HEK293 (cell line): ENCODE measurements at regions not wholly inside any gene's neighbourhood (a gene's known extent, or its start where the extent isn't known, plus 50 kb on each side); places are given as distances from the start of the nearest gene placed in this dataset.
A peak's percentile ranks its signal among the peaks of the same experiment; 100 is the strongest.

Experiments used
- HOXC10 ChIP-seq: sonication (generic); formaldehyde crosslinking; IDR thresholded peaks from 2 replicates; pipeline ENCODE4 v1.8.1; 2023; ENCODE audit warnings: mild to moderate bottlenecking, missing genetic modification reagents
- KLF1 ChIP-seq: fragments of 450-650 bp; formaldehyde crosslinking; IDR thresholded peaks from 2 replicates; pipeline ENCODE4 v1.5.1; 2016; ENCODE audit warnings: missing biosample characterization, missing genetic modification characterization
- KLF16 ChIP-seq: fragments of 450-650 bp; formaldehyde crosslinking; IDR thresholded peaks from 2 replicates; pipeline ENCODE4 v1.5.1; 2017; ENCODE audit warnings: missing biosample characterization, missing genetic modification characterization
- SALL2 ChIP-seq: fragments of 450-650 bp; formaldehyde crosslinking; IDR thresholded peaks from 2 replicates; pipeline ENCODE4 v1.5.0; 2017; ENCODE audit warnings: missing biosample characterization, mild to moderate bottlenecking, missing genetic modification characterization, borderline replicate concordance
- SP7 ChIP-seq: fragments of 450-650 bp; formaldehyde crosslinking; IDR thresholded peaks from 2 replicates; pipeline ENCODE4 v1.5.1; 2016; ENCODE audit warnings: missing biosample characterization, missing genetic modification characterization
- ZBTB21 ChIP-seq: fragments of 450-650 bp; formaldehyde crosslinking; IDR thresholded peaks from 2 replicates; pipeline ENCODE4 v1.5.1; 2017; ENCODE audit warnings: missing biosample characterization, missing genetic modification characterization
- ZFP69B ChIP-seq: fragments of 450-650 bp; formaldehyde crosslinking; IDR thresholded peaks from 2 replicates; pipeline ENCODE4 v1.5.1; 2016; ENCODE audit warnings: missing biosample characterization, missing genetic modification characterization
- ZNF133 ChIP-seq: fragments of 450-650 bp; formaldehyde crosslinking; IDR thresholded peaks from 2 replicates; pipeline ENCODE4 v1.5.1; 2016; ENCODE audit warnings: missing biosample characterization, missing genetic modification characterization
- ZNF184 ChIP-seq: fragments of 450-650 bp; IDR thresholded peaks from 2 replicates; pipeline ENCODE4 v1.5.1; 2018; ENCODE audit warnings: missing biosample characterization, mild to moderate bottlenecking, missing genetic modification characterization
- ZNF211 ChIP-seq: fragments of 450-650 bp; formaldehyde crosslinking; IDR thresholded peaks from 2 replicates; pipeline ENCODE4 v1.5.1; 2016; ENCODE audit warnings: low read depth, missing biosample characterization, missing genetic modification characterization
- ZNF292 ChIP-seq: fragments of 450-650 bp; formaldehyde crosslinking; IDR thresholded peaks from 2 replicates; pipeline ENCODE4 v1.5.1; 2016; ENCODE audit warnings: low read depth, missing biosample characterization, missing genetic modification characterization, borderline replicate concordance
- ZNF341 ChIP-seq: fragments of 450-650 bp; formaldehyde crosslinking; IDR thresholded peaks from 2 replicates; pipeline ENCODE4; 2016; ENCODE audit warnings: low read depth, missing biosample characterization, missing genetic modification characterization
- ZNF350 ChIP-seq: fragments of 450-650 bp; formaldehyde crosslinking; IDR thresholded peaks from 2 replicates; pipeline ENCODE4 v1.5.0; 2017; ENCODE audit warnings: missing biosample characterization, mild to moderate bottlenecking, missing genetic modification characterization
- ZNF530 ChIP-seq: fragments of 450-650 bp; formaldehyde crosslinking; IDR thresholded peaks from 2 replicates; pipeline ENCODE4 v1.5.1; 2016; ENCODE audit warnings: low read depth, missing biosample characterization, missing genetic modification characterization
- ZNF600 ChIP-seq: fragments of 450-650 bp; formaldehyde crosslinking; IDR thresholded peaks from 2 replicates; pipeline ENCODE4 v1.5.1; 2016; ENCODE audit warnings: missing biosample characterization, missing genetic modification characterization
- ZNF677 ChIP-seq: fragments of 450-650 bp; IDR thresholded peaks from 2 replicates; pipeline ENCODE4 v1.5.0; 2018; ENCODE audit warnings: missing biosample characterization, mild to moderate bottlenecking, missing genetic modification characterization, moderate library complexity
- ZNF701 ChIP-seq: fragments of 450-650 bp; formaldehyde crosslinking; IDR thresholded peaks from 2 replicates; pipeline ENCODE4 v1.5.1; 2016; ENCODE audit warnings: missing biosample characterization, missing genetic modification characterization
- ZNF792 ChIP-seq: fragments of 450-650 bp; formaldehyde crosslinking; IDR thresholded peaks from 2 replicates; pipeline ENCODE4 v1.5.1; 2016; ENCODE audit warnings: missing biosample characterization, missing genetic modification characterization
- ZSCAN16 ChIP-seq: fragments of 450-650 bp; formaldehyde crosslinking; IDR thresholded peaks from 2 replicates; pipeline ENCODE4 v1.5.1; 2016; ENCODE audit warnings: missing biosample characterization, missing genetic modification characterization
- ZSCAN23 ChIP-seq: fragments of 450-650 bp; formaldehyde crosslinking; IDR thresholded peaks from 2 replicates; pipeline ENCODE4 v1.5.1; 2016; ENCODE audit warnings: missing biosample characterization, missing genetic modification characterization
- TF ChIP-seq, protein P1 (sequence below): fragments of 450-650 bp; formaldehyde crosslinking; IDR thresholded peaks from 2 replicates; pipeline ENCODE4 v1.5.1; 2016; ENCODE audit warnings: missing biosample characterization, missing genetic modification characterization
- TF ChIP-seq, protein P2 (sequence below): fragments of 450-650 bp; formaldehyde crosslinking; IDR thresholded peaks from 2 replicates; pipeline ENCODE4 v1.5.1; 2017; ENCODE audit warnings: missing biosample characterization, missing genetic modification characterization
- TF ChIP-seq, protein P3 (sequence below): fragments of 450-650 bp; formaldehyde crosslinking; IDR thresholded peaks from 2 replicates; pipeline ENCODE4 v1.5.1; 2016; ENCODE audit warnings: missing biosample characterization, missing genetic modification characterization
- TF ChIP-seq, protein P4 (sequence below): fragments of 450-650 bp; formaldehyde crosslinking; IDR thresholded peaks from 2 replicates; pipeline ENCODE4 v1.5.1; 2016; ENCODE audit warnings: missing biosample characterization, missing genetic modification characterization, borderline replicate concordance
- TF ChIP-seq, protein P5 (sequence below): fragments of 450-650 bp; formaldehyde crosslinking; IDR thresholded peaks from 2 replicates; pipeline ENCODE4 v1.5.1; 2016; ENCODE audit warnings: missing biosample characterization, missing genetic modification characterization, borderline replicate concordance
- TF ChIP-seq, protein P6 (sequence below): fragments of 450-650 bp; formaldehyde crosslinking; IDR thresholded peaks from 2 replicates; pipeline ENCODE4 v1.5.1; 2016; ENCODE audit warnings: missing biosample characterization, missing genetic modification characterization

DNA sequence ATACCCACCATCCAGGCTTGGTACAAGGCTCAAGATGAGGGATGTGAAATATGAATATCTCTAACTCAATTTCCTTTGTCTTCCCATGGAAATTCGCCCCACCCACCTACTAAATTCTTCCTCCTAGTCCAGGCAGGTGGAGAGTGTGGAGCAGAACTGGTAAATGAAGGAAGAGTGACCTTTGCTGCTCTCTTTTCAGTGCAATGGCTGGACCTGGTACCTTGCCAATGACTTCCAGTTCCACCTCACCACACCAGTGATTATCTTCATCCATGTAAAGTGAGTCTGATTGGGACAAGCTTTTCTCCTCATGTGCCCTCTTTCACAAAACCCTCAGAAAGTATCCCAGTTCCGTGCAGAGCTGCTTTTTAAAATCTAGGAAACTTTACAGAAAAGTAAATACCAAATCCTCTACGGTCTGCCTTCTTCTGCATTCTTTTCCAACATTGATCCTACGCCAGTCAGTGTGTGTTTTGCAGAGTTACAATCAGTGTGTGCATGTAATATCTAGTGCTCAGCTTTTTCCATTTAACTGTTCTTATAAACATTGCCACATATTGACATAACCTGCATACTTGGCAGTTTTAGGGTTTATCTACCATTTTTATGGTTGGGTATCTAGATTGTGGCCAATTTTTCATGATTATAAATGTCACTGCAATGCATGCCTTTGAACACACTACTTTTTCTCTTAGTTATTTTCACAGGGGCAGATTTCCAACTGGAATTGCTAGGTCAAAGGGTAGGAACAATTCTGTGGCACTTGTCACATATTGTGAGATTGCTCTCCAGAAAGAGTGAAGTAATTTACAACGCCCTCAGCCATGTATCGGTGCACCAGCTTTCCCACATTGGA, 86.5 kb upstream of the SEC11C start (continued):
- TF ChIP-seq, protein P1, sequence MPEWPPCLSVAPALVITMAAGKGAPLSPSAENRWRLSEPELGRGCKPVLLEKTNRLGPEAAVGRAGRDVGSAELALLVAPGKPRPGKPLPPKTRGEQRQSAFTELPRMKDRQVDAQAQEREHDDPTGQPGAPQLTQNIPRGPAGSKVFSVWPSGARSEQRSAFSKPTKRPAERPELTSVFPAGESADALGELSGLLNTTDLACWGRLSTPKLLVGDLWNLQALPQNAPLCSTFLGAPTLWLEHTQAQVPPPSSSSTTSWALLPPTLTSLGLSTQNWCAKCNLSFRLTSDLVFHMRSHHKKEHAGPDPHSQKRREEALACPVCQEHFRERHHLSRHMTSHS = no peak
- TF ChIP-seq ZNF211 (tag by site-specific recombination) (no peak), ZBTB21 (tag by site-specific recombination) (no peak), SP7 (no peak), ZNF530 (tag by site-specific recombination) (no peak), ZNF292 (tag by site-specific recombination) (no peak), ZNF341 (0 out of 2 replicates have a peak, but pooled peaks have one; percentile 19), ZNF677 (tag by site-specific recombination) (peak; percentile 93), SALL2 (tag by site-specific recombination) (no peak), ZNF133 (tag by site-specific recombination) (no peak), ZNF701 (tag by site-specific recombination) (no peak), ZFP69B (tag by site-specific recombination) (no peak), ZNF600 (no peak), ZNF792 (tag by site-specific recombination) (no peak), ZNF184 (no peak), ZSCAN16 (tag by site-specific recombination) (no peak), KLF1 (tag by site-specific recombination) (no peak), KLF16 (tag by site-specific recombination) (peak; percentile 81), ZSCAN23 (tag by site-specific recombination) (no peak), HOXC10 (CRISPR knock-in tag) (no peak), ZNF350 (no peak)
- TF ChIP-seq, protein P2, sequence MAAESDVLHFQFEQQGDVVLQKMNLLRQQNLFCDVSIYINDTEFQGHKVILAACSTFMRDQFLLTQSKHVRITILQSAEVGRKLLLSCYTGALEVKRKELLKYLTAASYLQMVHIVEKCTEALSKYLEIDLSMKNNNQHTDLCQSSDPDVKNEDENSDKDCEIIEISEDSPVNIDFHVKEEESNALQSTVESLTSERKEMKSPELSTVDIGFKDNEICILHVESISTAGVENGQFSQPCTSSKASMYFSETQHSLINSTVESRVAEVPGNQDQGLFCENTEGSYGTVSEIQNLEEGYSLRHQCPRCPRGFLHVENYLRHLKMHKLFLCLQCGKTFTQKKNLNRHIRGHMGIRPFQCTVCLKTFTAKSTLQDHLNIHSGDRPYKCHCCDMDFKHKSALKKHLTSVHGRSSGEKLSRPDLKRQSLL (tag by site-specific recombination) = no peak
- TF ChIP-seq, protein P3, sequence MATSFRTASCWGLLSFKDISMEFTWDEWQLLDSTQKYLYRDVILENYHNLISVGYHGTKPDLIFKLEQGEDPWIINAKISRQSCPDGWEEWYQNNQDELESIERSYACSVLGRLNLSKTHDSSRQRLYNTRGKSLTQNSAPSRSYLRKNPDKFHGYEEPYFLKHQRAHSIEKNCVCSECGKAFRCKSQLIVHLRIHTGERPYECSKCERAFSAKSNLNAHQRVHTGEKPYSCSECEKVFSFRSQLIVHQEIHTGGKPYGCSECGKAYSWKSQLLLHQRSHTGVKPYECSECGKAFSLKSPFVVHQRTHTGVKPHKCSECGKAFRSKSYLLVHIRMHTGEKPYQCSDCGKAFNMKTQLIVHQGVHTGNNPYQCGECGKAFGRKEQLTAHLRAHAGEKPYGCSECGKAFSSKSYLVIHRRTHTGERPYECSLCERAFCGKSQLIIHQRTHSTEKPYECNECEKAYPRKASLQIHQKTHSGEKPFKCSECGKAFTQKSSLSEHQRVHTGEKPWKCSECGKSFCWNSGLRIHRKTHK (tag by site-specific recombination) = no peak
- TF ChIP-seq, protein P4, sequence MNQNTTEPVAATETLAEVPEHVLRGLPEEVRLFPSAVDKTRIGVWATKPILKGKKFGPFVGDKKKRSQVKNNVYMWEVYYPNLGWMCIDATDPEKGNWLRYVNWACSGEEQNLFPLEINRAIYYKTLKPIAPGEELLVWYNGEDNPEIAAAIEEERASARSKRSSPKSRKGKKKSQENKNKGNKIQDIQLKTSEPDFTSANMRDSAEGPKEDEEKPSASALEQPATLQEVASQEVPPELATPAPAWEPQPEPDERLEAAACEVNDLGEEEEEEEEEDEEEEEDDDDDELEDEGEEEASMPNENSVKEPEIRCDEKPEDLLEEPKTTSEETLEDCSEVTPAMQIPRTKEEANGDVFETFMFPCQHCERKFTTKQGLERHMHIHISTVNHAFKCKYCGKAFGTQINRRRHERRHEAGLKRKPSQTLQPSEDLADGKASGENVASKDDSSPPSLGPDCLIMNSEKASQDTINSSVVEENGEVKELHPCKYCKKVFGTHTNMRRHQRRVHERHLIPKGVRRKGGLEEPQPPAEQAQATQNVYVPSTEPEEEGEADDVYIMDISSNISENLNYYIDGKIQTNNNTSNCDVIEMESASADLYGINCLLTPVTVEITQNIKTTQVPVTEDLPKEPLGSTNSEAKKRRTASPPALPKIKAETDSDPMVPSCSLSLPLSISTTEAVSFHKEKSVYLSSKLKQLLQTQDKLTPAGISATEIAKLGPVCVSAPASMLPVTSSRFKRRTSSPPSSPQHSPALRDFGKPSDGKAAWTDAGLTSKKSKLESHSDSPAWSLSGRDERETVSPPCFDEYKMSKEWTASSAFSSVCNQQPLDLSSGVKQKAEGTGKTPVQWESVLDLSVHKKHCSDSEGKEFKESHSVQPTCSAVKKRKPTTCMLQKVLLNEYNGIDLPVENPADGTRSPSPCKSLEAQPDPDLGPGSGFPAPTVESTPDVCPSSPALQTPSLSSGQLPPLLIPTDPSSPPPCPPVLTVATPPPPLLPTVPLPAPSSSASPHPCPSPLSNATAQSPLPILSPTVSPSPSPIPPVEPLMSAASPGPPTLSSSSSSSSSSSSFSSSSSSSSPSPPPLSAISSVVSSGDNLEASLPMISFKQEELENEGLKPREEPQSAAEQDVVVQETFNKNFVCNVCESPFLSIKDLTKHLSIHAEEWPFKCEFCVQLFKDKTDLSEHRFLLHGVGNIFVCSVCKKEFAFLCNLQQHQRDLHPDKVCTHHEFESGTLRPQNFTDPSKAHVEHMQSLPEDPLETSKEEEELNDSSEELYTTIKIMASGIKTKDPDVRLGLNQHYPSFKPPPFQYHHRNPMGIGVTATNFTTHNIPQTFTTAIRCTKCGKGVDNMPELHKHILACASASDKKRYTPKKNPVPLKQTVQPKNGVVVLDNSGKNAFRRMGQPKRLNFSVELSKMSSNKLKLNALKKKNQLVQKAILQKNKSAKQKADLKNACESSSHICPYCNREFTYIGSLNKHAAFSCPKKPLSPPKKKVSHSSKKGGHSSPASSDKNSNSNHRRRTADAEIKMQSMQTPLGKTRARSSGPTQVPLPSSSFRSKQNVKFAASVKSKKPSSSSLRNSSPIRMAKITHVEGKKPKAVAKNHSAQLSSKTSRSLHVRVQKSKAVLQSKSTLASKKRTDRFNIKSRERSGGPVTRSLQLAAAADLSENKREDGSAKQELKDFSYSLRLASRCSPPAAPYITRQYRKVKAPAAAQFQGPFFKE = no peak
- TF ChIP-seq, protein P5, sequence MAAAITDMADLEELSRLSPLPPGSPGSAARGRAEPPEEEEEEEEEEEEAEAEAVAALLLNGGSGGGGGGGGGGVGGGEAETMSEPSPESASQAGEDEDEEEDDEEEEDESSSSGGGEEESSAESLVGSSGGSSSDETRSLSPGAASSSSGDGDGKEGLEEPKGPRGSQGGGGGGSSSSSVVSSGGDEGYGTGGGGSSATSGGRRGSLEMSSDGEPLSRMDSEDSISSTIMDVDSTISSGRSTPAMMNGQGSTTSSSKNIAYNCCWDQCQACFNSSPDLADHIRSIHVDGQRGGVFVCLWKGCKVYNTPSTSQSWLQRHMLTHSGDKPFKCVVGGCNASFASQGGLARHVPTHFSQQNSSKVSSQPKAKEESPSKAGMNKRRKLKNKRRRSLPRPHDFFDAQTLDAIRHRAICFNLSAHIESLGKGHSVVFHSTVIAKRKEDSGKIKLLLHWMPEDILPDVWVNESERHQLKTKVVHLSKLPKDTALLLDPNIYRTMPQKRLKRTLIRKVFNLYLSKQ (tag by site-specific recombination) = no peak
- TF ChIP-seq, protein P6, sequence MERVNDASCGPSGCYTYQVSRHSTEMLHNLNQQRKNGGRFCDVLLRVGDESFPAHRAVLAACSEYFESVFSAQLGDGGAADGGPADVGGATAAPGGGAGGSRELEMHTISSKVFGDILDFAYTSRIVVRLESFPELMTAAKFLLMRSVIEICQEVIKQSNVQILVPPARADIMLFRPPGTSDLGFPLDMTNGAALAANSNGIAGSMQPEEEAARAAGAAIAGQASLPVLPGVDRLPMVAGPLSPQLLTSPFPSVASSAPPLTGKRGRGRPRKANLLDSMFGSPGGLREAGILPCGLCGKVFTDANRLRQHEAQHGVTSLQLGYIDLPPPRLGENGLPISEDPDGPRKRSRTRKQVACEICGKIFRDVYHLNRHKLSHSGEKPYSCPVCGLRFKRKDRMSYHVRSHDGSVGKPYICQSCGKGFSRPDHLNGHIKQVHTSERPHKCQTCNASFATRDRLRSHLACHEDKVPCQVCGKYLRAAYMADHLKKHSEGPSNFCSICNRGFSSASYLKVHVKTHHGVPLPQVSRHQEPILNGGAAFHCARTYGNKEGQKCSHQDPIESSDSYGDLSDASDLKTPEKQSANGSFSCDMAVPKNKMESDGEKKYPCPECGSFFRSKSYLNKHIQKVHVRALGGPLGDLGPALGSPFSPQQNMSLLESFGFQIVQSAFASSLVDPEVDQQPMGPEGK (tag by site-specific recombination) = no peak
